ENCODE measurements at regions not wholly inside any gene's neighbourhood (a gene's known extent, or its start where the extent isn't known, plus 50 kb on each side); places are given as distances from the start of the nearest gene placed in this dataset.

GRCh38 chr13:99034333-99035085 is 56.6 kb upstream of the DOCK9 start:
- TF ChIP-seq, protein P1, sequence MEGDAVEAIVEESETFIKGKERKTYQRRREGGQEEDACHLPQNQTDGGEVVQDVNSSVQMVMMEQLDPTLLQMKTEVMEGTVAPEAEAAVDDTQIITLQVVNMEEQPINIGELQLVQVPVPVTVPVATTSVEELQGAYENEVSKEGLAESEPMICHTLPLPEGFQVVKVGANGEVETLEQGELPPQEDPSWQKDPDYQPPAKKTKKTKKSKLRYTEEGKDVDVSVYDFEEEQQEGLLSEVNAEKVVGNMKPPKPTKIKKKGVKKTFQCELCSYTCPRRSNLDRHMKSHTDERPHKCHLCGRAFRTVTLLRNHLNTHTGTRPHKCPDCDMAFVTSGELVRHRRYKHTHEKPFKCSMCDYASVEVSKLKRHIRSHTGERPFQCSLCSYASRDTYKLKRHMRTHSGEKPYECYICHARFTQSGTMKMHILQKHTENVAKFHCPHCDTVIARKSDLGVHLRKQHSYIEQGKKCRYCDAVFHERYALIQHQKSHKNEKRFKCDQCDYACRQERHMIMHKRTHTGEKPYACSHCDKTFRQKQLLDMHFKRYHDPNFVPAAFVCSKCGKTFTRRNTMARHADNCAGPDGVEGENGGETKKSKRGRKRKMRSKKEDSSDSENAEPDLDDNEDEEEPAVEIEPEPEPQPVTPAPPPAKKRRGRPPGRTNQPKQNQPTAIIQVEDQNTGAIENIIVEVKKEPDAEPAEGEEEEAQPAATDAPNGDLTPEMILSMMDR (IDR thresholded peaks at IDR 0.05), result no peak
- TF ChIP-seq POLR2A (IDR thresholded peaks at IDR 0.05), result no peak

All from breast epithelium (tissue), 3 donors.